NCI-H748 (cell line): ENCODE measurements at regions not wholly inside any gene's neighbourhood (a gene's known extent, or its start where the extent isn't known, plus 50 kb on each side); places are given as distances from the start of the nearest gene placed in this dataset.
A peak's percentile ranks its signal among the peaks of the same experiment; 100 is the strongest.
"Not testable (repeated sequence)": the region's sequence is repeated elsewhere in the genome, so short reads cannot be mapped to it uniquely, and the experiment has no call there.

Experiments used
- DNase-seq: peaks from one replicate; lab custom pipeline; 2025; ENCODE audit not compliant: unreplicated experiment; lab: John Stamatoyannopoulos, UW

GRCh38 chr2:210859314-210859713 is 302.9 kb downstream of the CPS1 start:
- DNase-seq, result peak; percentile 87

- DNase-seq, result peak; percentile 97
Measured at GRCh38 chr2:210860276-210860675, 303.9 kb downstream of the CPS1 start.

- DNase-seq, result no peak
Measured at GRCh38 chr2:210861038-210861665, 304.8 kb downstream of the CPS1 start.

- peak; percentile 57 for DNase-seq
Measured at GRCh38 chr2:210862283-210863065, 306.1 kb downstream of the CPS1 start.

- no peak for DNase-seq
Measured at GRCh38 chr2:210863283-210863682, 306.9 kb downstream of the CPS1 start.

GRCh38 chr2:210871566-210871965 is 315.2 kb downstream of the CPS1 start:
- not testable (repeated sequence) for DNase-seq

- no peak for DNase-seq
Measured at GRCh38 chr2:210873631-210874030, 317.2 kb downstream of the CPS1 start.

- DNase-seq, result no peak
Measured at GRCh38 chr2:210884227-210884626, 327.8 kb downstream of the CPS1 start.

- DNase-seq, result no peak
Measured at GRCh38 chr2:210888035-210888434, 331.6 kb downstream of the CPS1 start.

GRCh38 chr2:210895132-210895531 is 338.7 kb downstream of the CPS1 start:
- peak; percentile 21 for DNase-seq

DNA sequence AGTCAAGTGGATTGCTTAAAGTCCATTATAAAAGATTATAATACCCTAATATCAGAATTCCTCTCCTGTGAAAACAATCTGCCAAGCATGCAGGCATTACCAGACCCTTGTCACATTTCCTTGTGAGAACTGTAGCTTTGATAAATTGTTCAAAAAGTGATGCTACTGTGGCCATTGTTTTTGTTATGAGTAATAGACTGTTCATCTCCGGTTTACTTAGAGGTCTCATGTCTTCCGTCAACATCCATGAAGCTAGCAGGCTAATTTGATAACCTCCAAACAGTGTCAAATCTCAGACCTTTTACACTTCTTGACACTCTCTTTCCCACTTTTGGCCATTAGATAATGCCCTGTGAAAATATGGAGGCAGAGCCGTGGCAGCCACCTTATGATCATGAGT is 342.7 kb downstream of the CPS1 start:
- no peak for DNase-seq

DNA sequence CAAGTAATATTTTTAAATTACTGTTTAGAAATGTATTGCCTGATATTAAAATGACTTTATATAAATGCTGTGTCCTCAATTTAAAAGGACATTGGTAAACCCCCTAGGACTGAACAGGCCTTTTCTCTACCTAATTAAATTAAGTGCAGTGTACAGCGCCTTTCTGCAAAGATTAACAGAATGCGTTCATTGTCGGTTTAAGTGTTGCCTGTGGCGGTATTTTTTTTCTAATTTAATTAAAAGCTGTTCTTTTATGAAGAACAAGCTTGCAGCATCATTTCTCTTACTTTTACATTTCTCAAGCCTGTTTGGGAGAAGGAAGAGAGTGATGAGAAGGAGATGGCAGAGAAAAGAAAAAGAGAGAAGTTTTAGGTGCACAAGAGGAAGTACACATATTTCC is 344.9 kb downstream of the CPS1 start:
- peak; percentile 10 for DNase-seq

- no peak for DNase-seq
Measured at GRCh38 chr2:210912779-210913178, 356.4 kb downstream of the CPS1 start.

DNA sequence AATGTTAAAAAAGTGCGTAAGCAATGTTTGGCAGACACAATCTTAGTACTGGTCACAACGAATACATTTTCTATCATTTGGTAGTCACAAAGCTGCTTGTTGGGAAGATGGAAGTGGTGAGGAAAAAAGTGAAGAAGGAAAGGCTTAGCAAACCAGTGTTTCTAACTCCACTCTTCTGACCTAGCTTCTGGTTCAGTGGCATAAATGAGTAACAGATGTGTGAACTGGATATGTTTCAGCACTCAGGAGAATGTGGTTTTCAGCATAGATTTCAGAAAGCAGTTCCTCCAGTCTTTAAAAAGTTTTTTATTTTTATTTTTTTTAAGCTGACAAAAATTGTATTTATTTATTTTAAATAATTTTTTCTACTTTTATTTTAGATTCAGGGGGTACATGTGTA is 357.1 kb downstream of the CPS1 start:
- no peak for DNase-seq

DNA sequence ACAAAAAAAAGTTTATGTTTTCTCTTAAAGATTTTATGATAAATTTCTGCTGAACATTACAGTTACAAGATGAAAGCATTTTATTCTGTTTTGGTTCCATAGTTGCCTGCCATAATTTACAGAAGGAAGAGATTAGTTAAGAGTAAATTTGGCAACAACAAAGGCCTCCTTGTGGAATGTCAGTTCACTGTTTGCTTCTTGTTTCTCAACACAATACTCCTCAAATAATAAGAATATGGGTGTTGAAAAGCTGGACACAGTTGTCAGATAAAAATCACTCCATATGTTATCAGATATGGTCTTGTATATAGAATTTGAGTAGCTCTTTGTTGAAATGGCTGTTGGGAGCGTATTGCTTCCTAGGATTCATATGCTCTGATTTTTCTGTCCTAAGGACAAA is 359.5 kb downstream of the CPS1 start:
- DNase-seq, result no peak

DNA sequence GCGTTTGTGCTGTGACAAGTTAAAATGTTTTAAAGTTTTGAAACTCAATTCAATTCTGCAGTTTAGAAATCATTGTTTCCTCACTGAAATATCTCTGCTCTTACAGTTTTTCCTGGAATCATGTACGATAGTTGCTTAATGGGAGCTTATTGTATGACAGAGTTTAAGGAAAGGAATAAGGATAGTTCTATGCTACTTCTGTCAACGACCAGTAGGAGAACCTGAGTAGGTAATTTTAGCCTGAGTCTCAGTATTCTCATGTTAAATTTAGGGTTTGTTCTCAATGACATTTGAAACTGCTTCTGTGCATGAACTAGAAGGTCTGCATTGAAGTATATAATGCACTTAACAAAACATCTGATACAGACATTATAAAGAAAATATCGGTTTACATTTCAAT is 361.1 kb downstream of the CPS1 start:
- no peak for DNase-seq

GRCh38 chr2:210919128-210919527 is 362.7 kb downstream of the CPS1 start:
- DNase-seq, result peak; percentile 55

DNA sequence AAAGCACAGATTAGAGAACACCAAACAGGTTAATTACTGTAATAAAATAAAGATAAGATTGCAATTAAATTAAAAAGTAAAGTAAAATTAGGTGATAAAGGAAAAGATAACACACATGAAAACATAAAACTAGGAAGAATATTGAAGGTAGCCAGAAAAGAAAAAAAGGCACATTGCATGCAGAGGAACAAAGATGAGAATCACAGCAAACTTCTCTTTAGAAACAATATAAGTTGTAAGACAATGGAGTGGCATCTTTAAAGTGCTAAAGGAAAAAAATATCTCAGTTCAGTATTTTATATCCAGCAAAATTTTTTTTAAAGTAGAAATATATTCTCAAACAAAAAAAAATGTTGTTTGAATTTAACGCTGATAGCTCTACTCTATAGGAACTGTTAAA is 366.0 kb downstream of the CPS1 start:
- DNase-seq, result no peak

GRCh38 chr2:210928714-210929113 is 372.3 kb downstream of the CPS1 start:
- DNase-seq, result peak; percentile 29

GRCh38 chr2:210938228-210938627 is 381.8 kb downstream of the CPS1 start:
- no peak for DNase-seq

DNA sequence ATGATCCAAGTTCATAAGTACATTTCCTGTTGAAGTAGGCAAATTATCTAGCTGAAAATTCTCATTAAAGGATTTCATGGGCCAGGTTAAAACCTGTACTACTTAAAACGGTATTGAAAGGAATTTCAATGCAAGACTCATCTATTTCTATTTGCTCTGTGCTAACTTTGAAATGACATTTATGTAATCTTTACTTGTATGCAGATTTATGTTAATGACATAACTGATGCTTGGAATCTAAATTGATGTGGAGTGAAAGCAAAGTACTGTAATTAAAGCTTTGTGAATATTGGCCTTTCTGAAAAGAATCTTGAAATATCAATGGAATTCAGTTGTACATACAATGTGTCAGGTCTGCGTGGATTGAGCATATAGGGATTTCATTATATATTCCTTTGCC is 390.0 kb downstream of the CPS1 start:
- no peak for DNase-seq

- DNase-seq, result not testable (repeated sequence)
Measured at GRCh38 chr2:210950434-210951060, 394.1 kb downstream of the CPS1 start.
